ENCODE measurements at regions not wholly inside any gene's neighbourhood (a gene's known extent, or its start where the extent isn't known, plus 50 kb on each side); places are given as distances from the start of the nearest gene placed in this dataset.

DNA sequence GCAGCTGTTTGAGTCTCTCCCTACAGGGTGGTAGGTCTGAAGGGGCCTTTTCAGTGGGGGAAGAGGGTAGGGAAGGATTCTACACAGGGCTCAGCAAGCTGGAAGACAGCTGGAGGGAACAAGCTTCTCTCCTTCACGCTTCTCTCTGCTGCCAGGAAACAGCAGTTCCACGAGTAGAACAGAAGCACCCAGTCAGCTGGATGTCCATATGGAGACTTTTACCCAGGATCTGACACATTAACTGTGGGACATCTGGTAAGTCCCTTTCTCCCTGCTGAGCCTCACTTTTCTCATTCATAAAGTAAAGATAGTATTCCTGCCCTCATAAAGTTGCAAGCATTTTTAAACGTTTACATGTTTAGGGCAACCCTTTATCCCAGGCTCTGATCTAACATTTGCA is 280.3 kb downstream of the OMA1 start:
- Mint-ChIP-seq H3K9me3 (no peaks in the 10 kb centered on the region), H3K4me3 (no peak overlapping the region), H3K36me3 (ENCODE audit: low read depth) (no peaks in the 10 kb centered on the region), H3K4me1 (no peaks in the 10 kb centered on the region), H3K27ac (no peak overlapping the region), H3K27me3 (ENCODE audit: low read depth) (no peaks in the 10 kb centered on the region)
- TF ChIP-seq, protein P1, sequence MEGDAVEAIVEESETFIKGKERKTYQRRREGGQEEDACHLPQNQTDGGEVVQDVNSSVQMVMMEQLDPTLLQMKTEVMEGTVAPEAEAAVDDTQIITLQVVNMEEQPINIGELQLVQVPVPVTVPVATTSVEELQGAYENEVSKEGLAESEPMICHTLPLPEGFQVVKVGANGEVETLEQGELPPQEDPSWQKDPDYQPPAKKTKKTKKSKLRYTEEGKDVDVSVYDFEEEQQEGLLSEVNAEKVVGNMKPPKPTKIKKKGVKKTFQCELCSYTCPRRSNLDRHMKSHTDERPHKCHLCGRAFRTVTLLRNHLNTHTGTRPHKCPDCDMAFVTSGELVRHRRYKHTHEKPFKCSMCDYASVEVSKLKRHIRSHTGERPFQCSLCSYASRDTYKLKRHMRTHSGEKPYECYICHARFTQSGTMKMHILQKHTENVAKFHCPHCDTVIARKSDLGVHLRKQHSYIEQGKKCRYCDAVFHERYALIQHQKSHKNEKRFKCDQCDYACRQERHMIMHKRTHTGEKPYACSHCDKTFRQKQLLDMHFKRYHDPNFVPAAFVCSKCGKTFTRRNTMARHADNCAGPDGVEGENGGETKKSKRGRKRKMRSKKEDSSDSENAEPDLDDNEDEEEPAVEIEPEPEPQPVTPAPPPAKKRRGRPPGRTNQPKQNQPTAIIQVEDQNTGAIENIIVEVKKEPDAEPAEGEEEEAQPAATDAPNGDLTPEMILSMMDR (IDR thresholded peaks at IDR 0.05; ENCODE audit: unreplicated experiment in 3 of 3), result no peak

DNA sequence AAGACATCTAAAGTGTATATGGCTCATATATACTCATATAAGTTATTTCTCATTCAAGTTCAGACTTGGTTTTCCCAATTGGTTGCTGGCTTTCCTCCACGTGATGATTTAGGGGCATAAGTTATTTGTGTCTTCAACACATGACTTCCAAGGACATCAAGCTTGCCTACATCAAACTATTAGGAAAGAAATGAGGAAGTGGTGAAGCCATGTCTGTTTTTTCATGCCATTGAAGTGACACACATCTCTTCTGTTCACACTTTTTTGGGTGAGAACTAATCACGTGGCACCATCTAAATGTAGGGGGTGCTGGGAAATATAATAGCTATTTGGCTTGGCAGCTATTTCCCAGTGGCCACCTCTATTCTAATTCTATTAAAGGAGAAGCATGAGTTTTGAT is 282.1 kb downstream of the OMA1 start:
- Mint-ChIP-seq H3K4me1 (no peaks in the 10 kb centered on the region), H3K4me3 (no peak overlapping the region), H3K36me3 (ENCODE audit: low read depth) (no peaks in the 10 kb centered on the region), H3K27me3 (ENCODE audit: low read depth) (no peaks in the 10 kb centered on the region), H3K27ac (no peak overlapping the region), H3K9me3 (no peaks in the 10 kb centered on the region)
- TF ChIP-seq, protein P1 (IDR thresholded peaks at IDR 0.05; ENCODE audit: unreplicated experiment in 3 of 3), result no peak

DNA sequence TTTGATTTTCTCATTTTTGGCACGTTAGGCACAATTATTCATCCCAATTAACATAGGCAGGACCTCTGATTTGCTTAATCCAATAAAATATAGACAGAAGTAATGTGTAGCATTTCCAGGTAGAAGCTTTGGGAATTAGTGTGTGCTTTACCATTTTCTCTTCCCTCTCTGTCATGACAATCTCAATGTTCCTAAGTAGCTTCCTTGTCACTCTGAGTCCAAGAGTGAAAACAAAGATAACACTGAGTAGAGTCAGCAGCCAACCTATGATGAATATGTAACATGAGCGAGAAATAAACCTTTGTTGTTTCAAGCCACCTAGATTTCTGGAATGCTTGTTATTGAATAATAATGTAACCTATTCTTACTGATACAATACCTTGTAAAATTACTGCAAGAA is 283.8 kb downstream of the OMA1 start:
- H3K4me1 Mint-ChIP-seq, result no peaks in the 10 kb centered on the region
- no peaks in the 10 kb centered on the region for H3K27me3 Mint-ChIP-seq (ENCODE audit: low read depth)
- H3K27ac Mint-ChIP-seq, result no peak overlapping the region
- H3K4me3 Mint-ChIP-seq, result no peak overlapping the region
- H3K36me3 Mint-ChIP-seq (ENCODE audit: low read depth), result no peaks in the 10 kb centered on the region
- TF ChIP-seq, protein P1 (IDR thresholded peaks at IDR 0.05; ENCODE audit: unreplicated experiment in 3 of 3), result no peak
- H3K9me3 Mint-ChIP-seq, result no peaks in the 10 kb centered on the region

DNA sequence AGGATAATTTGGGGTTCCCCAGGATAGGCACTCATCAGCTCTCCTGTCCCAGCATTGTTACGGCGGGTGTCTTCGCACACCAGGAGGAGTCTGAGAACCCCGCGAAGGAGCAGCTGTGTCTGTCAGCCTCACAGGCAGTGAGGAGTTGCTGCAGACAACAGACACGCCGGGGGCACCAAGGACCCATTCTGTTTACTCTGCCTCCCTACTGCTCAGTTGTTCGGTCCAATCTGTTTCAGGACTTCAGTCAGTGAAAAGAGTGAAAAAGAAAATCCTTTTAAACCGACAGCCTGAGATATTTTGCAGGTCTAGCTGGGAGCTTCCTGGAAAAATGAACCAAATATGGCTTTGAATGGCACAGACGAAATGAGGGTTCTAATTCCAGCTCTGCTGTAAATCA is 288.4 kb downstream of the OMA1 start:
- Mint-ChIP-seq H3K36me3 (ENCODE audit: low read depth) (no peaks in the 10 kb centered on the region), H3K4me3 (no peak overlapping the region), H3K27ac (no peak overlapping the region), H3K27me3 (ENCODE audit: low read depth) (peaks cover 18% of the 10 kb centered on the region), H3K9me3 (peaks cover 4% of the 10 kb centered on the region), H3K4me1 (no peaks in the 10 kb centered on the region)
- TF ChIP-seq, protein P1 (IDR thresholded peaks at IDR 0.05; ENCODE audit: unreplicated experiment in 3 of 3), result no peak

DNA sequence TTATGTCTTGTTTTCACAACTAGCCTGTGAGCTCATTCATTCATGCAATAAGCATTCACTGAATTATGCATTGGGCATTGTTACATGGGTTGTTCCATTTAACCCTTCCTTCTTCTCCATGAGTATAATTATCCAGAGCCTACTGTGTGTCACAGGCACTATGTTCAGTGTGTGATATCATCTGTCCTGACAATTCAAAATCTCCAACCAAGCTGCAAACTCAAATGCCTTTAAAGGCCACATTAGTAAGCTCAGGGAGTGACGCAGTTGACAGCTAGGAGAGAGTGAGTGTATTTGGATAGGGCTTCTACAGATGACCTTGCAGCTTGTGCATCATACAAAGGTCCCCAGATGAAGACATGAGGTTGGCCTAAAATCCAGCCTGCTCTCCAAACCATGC is 289.5 kb downstream of the OMA1 start:
- Mint-ChIP-seq H3K9me3 (peaks cover 4% of the 10 kb centered on the region), H3K36me3 (ENCODE audit: low read depth) (no peaks in the 10 kb centered on the region), H3K4me3 (no peak overlapping the region), H3K27ac (no peak overlapping the region), H3K4me1 (no peaks in the 10 kb centered on the region), H3K27me3 (ENCODE audit: low read depth) (peaks cover 28% of the 10 kb centered on the region)
- TF ChIP-seq, protein P1 (IDR thresholded peaks at IDR 0.05; ENCODE audit: unreplicated experiment in 3 of 3), result no peak

DNA sequence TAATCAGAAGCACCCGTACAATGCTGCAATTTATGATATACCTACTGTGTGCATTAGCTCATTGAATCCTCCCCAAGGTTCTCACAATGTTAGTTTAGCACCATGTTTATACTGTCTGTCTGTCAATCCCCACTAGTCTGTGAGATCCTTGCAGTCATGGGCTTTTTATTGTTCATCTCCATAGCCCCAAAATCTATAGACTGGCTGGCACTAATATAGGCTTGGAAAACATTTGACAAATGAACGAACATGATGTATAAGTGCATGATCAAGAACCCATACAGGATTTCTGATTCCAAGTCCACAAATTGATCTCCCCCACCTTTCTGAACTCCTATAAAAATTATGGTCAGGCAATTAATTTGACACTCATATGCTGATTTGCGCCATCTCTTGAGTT is 290.0 kb downstream of the OMA1 start:
- Mint-ChIP-seq H3K9me3 (peaks cover 4% of the 10 kb centered on the region), H3K36me3 (ENCODE audit: low read depth) (no peaks in the 10 kb centered on the region), H3K27me3 (ENCODE audit: low read depth) (peaks cover 32% of the 10 kb centered on the region), H3K27ac (no peak overlapping the region), H3K4me1 (no peaks in the 10 kb centered on the region), H3K4me3 (no peak overlapping the region)
- TF ChIP-seq, protein P1 (IDR thresholded peaks at IDR 0.05; ENCODE audit: unreplicated experiment in 3 of 3), result no peak

Data from nephron (organoid).